DMS114 treated with DMSO at 0.1 percent for 48 hours (cell line): ENCODE measurements at regions not wholly inside any gene's neighbourhood (a gene's known extent, or its start where the extent isn't known, plus 50 kb on each side); places are given as distances from the start of the nearest gene placed in this dataset.

Source experiments
- DNase-seq: peaks from one replicate; lab custom pipeline; 2025; ENCODE audit not compliant: unreplicated experiment; lab: John Stamatoyannopoulos, UW

DNA sequence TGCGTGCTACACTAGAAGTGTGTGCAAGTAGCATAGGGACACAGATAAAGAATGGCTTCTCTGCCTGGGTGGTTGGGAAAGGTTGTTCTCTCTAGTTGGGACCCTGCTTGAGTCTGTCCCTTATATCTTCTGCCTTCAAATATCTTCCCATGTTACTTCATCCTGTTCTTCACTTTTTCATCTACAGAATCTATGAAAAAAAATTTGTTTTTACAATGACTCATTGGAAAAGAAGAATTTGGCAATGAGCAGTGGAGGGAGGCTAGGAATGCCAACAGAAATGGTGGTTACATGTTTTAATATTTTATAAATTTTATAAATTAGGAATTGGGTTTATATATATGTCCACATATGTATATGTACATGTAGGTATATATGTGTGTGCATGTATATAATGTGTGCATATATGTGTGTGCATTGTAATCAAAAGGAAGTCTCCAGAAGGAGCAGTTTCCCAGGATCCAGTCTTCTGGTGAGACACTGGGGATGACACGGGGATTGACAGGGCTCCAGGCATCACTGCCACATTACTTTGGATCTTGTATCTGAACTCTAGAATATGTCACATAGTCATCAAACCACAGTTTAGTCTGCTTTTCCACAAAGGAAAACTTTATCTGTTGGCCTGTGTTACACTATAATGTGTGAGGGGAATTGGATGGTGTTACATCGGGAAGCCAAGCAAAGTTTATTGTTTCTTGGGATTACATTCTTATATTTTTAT is 75.3 kb upstream of the RIPOR2 start:
- DNase-seq = no peak

DNA sequence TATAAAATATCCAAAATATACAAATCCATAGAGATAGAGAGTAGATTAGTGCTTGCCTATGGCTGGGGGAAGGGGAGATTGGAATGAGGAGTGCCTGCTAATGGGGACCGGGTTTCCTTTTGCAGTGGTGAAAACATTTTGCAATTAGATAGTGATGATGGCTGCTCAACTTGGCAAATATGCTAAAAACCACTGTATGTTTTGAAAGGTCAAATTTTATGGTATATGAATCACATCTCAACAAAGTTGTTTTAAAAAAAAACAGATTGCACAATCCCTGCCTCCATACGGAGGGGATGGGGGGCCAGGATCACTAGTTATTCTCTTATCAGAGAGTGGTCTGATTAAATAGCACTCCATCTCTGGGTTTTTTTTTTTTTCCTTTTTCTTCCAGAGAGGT is 76.9 kb upstream of the RIPOR2 start:
- DNase-seq = no peak

DNA sequence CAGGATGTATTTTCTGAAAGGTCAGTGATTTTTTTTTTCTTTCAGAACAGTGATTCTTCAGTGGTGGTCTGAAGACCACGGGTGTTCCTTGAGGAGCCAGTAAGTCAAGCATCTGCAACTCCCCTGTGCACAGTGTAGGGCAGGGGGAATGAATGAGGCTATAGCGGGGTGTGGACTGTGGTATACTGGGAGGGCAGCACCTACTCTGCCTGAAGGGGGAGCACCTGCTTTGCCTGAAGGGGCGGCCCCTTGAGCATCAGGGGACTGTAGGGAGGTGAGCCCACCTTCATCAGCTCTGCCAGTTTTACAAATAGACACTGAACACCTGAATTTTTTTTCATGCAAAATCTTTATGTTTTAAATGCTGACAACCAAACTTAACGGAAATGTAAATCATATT is 77.5 kb upstream of the RIPOR2 start:
- no peak for DNase-seq

DNA sequence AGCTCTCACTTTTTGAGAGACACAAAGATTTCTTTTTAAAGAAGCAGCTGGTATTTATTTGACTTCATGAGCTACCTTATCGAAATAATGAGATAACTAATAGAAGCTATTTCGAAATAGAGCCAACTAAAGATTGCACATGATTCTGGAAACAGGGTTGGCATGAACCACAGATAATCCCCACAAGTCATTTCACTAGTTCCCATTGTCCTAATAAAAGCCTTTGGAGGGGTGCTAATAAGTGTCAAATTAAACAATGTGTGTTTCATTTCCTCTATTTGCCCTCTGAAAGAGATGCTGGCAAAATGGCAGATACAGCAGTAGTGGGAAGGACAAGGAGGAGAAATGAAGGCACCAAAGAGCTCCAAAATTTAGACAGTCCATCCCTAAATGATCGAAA is 78.6 kb upstream of the RIPOR2 start:
- DNase-seq = no peak

DNA sequence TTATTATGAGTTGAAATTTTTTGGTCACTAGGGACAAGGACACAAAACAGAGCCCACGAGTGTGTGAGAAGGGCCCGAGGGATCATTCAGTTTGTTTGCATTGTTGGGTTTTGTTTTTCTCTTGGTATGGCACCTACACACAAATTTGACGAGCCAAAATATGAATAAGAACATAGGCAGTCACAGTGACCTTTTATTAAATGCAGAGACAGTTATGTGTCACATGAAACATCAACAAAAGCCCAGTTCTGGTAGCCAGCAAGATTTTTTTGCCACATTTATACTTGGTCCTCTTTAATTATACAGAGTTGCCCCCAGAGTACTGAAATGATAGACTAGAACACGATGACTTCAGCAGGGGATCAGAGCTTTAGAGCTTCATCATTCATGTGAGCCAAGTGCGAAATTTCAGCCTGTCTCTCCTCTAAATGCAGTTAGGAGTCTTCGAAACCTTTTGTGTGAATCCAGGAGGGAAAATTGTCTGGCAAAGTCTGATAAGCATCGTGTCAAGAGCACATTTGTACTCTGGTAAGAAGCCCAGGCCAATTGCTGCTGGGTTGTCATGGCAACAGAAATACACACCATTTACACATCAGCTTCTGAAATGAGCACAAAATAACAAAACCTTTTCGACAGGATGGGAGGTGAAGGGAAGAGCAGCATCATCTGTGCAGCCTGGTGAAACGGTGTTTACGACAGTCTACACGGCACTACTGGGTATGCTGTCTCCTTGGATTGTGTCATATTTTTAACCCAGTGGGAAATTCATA is 79.2 kb upstream of the RIPOR2 start:
- DNase-seq = no peak

DNA sequence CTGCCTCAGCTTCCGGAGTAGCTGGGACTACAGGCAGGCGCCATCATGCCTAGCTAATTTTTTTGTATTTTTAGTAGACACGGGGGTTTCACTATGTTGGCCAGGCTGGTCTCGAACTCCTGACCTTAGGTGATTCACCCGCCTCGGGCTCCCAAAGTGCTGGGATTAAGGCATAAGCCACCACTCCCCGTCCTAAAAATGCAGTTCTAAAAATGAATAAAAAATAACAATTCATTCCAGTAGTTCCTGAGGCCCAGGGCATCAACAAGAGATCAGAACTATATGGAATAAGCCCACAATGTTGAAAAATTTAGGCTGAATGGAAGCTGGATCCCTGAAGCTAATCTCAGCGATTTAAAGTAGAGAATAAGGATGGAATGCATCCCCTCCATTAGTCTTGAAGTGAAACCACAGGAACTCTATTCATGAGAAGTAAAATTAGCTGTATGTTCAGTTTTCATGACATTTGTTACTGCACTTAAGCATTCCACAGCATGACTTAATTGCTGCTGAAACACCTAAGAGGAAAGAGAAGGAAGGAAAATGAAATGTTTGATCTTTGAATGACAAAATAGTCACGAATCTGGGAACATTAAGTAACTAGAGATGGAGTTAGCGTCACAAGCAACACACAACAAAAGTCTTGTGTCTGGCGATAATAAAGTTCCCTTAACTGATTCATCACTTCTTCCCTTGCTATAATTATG is 80.4 kb upstream of the RIPOR2 start:
- DNase-seq = no peak

DNA sequence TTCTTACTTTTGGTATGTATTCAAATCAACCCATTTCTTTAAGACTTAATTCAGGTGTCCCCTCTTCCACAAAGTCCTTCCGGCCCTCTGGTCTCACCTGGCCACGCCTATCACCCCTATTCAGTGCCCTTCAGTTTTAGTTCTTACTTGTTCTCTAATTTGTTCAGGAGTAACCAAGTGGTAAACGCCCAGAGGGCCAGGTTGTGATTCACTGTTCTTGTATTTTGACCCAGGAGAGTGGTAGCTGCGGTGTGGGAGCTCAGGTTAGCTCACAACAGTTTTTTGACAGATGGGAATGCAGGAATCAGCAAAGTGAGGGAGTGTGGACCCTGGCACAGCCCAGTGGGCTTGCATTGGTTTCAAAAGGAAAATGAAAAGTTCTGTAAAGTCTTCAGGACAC is 81.7 kb upstream of the RIPOR2 start:
- DNase-seq = no peak

DNA sequence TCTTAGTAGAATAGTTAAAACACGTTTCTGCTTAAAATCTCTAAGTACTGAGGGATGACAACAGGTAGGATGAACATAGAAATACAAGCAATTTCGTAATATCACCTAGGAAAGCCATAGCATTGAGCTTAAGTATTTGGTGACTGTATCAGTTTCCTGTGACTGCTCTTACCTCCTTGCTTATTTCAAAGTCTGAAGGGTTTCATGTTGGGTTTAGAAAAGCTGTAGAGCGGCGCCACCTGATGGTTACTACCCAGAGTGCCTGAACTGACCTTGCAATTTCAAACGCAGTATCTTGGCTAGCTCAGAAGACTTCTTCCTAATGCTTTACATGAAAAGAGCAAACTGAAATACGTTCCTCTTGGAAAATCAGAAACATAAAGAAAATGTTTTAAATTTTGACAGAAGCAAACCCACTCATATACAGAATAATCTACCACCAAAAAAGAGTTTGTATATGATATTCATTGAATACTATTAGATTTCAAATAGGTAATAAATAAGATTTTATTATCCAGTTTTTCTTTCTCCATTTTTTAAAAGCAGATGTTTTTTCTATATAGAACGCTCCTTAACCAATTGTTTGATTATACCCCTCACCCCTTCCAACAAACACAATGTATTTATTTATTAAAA is 82.3 kb upstream of the RIPOR2 start:
- DNase-seq = no peak

DNA sequence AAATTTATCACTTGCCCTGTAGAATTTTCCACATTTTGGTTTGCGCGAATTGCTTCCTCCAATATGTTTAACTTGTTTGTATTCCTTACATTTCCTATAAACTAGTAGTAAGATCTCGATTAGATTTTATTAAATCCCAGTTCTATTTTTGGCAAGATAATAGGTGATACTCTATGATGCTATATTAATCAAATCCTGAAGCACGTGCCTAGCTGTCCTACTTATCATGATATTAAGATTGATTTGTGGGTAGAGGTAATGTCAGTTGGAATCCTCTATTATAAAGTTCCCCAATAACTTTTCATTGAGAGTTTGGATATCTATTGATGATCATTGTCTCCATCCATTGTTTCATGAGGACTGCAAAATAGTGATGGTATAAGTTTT is 82.8 kb upstream of the RIPOR2 start:
- DNase-seq = no peak

DNA sequence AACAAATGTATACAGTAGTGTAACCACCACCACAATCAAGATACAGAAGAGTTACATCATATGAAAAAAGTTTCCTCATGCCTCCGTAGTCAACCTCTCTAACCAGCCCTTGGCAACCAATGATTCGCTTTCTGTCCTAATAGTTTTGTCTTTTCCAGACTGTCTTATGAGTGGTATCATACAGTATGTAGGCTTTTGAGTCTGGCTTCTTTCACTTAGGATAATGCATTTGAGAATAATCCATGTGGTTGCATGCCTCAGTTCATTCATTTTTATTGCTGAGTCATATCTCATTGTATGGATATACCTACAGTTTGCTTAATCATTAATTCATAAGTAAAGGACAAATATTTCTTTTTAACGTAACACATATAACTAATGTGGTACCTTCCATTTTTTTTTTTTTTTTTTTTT is 86.4 kb upstream of the RIPOR2 start:
- DNase-seq = no peak

DNA sequence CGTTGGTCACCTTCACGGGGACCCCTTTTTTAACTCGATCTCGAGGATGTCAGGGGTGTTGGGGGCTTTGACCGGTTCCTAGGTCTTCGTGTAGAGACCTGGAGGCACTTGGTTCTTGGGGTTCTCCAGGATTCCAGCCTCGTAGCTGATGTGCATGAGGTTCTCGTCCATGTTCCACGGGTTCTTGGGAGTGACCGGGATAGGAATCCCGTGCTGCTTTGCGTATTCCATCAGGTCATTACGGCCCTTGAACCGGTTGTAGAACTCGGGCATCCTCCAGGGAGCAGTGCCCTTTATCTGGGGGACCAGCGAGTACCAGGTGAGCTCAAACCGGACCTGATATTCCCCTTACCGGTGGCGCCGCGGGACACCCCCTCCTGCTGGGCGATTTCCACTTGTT is 88.0 kb upstream of the RIPOR2 start:
- no peak for DNase-seq

DNA sequence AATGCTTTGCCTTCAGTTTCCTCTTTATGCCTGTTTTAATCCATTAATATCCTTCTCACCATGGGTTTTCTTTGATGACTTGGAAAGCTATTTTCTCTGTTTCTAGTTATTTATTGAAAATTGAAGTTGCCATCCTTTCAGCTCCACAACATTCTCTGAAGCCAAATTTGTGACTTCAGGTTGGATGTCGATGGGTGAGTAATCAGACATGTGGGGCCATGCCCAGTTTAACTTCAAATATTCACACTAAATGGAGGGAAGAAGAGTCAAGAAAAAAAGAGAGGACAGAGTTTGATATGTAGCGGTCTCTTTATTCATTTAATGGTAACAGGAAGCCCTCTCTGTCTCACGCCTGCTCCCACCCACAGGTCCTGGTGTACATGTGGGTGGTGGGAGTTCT is 89.1 kb upstream of the RIPOR2 start:
- no peak for DNase-seq

DNA sequence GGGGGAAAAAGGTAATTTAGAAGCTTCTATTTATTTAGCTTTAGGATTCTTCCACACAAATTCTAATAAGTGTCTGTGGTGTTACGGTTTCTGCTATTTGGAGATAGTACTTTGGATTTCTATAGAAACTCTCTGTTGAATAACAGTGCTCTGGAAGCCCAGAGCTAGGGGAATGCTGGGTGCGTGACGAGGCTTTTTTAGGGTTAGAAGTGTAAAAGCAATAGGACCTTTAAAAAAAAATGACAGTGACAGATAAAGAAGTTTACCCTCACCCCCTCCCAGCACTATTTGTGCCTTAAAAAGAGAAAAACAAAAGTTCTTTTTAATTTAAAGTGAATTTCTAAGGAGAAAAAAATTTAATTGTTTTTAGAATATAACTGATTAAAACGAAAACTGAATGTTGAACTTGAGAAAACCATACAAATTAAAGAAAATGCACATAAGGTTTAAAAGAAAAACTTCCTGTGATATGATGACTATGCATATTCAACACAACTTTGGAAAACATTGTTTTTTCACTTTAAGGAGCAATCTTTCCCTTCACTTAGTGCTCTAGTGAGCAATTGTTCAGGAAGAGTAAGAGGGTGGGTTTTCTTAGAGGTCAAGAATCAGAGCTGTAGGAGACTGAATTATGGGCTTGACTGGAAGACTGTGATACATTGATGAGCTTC is 89.6 kb upstream of the RIPOR2 start:
- no peak for DNase-seq

DNA sequence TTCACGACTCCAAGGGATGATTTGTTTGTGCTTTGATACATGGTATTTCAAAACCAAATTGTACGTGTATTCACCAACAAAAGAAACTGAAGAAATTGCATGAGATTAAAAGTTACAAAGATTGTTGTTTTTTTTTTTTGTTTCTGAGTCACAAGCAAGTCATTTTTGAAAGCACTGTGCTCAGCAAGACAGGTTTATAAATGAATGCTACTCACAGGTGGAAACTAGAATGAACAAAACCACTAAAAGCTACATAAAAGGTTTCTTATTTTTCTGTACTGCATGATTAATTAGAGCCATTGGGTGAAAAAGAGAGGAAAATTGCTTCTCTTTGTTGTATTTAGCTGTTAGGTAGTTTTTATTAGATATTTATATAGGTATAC is 90.2 kb upstream of the RIPOR2 start:
- DNase-seq = no peak

DNA sequence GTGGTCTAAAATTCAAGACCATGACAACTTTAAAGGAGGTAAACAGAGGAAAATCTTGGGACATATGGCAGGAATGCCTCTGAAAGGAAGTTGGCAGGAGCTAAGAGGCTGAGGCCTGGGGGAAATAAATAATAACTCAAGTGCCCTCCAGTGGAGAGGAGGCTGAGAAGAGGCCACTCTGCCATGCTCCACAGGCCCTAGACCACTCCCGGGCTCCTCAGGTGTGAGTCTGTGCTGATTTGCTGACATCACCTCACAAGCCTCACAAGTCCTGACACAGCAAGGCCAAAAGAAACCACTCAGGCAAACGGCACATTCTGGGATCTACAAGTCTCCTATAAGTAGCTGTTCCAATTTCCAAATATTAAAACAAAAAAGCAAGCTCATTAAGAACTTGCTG is 91.0 kb upstream of the RIPOR2 start:
- no peak for DNase-seq

DNA sequence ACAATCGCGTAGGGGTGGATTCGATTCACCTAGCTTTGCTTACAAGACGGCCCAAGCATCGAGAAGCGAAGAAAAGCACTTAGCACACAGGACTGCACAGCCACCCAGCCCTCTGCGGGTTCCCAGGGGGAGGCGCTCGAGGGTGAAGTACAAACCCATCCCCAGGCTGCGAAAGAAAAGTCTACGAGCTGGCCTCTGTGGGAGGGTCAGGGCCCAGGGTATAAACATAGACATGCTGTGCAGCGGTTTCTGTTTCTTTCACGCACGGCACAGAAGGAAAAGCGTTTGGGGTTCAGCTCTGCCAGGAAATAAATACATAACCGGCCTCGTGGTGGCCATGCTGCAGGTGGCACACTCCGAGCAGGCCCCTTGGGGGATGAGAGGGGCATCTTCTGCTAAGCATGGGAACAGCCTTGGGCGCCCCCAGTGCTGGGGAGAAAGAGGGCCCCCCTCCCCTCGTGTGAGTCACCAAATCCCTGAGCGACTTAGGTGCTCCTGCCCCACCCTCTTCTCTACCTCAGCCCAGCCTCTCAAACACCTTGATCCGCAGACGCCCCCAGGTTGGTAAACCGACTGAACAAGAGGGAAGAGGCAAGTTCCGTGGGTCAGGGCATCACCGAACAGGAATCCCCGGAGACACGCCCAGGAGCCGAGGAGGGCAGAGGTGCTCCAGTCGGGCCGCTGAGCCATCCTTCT is 91.6 kb upstream of the RIPOR2 start:
- DNase-seq = no peak

DNA sequence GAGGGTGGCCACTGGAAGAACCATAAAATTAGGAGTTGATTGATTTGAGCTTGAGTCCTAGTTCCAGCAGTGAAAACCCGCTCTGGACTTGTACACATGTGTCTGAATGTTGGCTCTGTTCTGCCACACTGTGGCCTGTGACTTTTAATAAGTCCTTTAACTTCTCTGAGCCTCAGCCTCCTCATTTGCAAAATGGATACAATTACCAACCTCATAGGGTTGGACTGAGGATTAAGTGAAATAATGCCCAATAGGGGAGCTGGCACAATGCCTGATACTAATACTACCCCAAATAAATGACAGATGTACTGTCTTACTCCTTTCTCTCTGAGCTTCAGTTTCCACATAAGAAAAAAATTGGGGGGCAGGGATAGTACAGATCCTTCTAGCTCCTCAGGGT is 92.6 kb upstream of the RIPOR2 start:
- no peak for DNase-seq

DNA sequence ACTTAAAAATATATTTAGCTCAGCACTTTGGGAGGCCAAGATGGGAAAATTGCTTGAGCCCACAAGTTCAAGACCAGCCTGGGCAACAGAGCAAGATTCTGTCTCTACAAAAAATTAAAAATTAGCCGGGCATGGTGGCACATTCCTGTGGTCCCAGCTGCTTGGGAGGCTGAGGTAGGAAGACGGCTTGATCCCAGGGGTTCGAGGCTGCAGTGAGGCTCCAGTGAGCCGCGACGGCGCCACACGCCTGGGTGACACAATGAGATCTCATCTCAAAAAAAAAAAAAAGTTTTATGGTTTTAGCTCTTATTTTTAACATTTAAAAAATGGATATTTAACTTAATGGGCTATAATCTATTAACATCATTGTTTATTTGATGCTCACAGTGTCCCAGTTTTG is 97.2 kb upstream of the RIPOR2 start:
- DNase-seq = no peak

DNA sequence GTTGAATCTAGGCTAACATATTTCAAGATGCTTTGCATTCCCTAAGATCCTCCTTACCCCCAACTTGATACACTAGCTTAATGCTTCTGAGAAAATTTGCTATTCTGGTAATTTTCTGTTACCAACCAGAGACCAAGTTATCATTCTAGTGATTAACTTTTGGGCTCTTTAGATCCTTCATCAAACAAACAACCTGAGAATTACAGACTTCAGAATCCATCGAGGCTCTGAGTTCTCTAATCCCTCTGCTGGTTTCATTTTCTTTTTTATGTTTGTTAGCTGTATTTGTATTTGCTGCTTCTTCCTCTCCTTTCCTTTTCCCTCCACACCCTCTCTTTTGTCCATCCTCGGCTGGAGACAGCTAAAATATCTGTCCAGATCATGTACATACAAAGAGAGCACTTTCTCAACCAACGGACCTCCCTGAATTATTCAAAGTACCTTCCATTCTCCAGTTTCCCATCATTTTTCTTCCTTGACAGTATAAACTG is 98.7 kb upstream of the RIPOR2 start:
- no peak for DNase-seq

DNA sequence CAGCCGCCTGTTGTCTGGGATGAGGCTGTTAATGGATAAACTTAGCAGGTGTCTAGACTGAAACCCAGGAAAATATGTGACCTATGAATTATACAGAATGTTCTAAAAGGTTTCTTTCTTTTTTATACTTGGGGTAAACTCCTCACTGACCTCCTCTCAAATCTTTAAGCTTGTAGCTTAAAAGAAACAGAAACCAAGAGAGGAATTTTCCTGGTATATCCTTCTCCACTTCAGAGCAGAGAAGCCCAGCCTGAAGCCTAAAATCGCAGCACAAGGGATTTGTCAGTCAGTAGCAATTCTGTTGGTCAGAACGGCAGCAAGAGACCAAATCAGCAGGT is 99.4 kb upstream of the RIPOR2 start:
- DNase-seq = no peak
